ENCODE measurements at regions not wholly inside any gene's neighbourhood (a gene's known extent, or its start where the extent isn't known, plus 50 kb on each side); places are given as distances from the start of the nearest gene placed in this dataset.

- TF ChIP-seq CTCF (IDR thresholded peaks at IDR 0.05) (no peak), CBX8 (IDR thresholded peaks at IDR 0.05) (no peak)
Observed at GRCh38 chr17:70288540-70289290, 119.4 kb downstream of the KCNJ2 start.
